ENCODE measurements at regions not wholly inside any gene's neighbourhood (a gene's known extent, or its start where the extent isn't known, plus 50 kb on each side); places are given as distances from the start of the nearest gene placed in this dataset.
"Not testable (repeated sequence)": the region's sequence is repeated elsewhere in the genome, so short reads cannot be mapped to it uniquely, and the experiment has no call there.

GRCh38 chr2:64934530-64934929 is 54.7 kb upstream of the SLC1A4 start:
- Histone ChIP-seq H3K79me2 (ENCODE audit: control insufficient read depth, insufficient read depth, low read length) (no peaks in the 10 kb centered on the region), H3K4me2 (ENCODE audit: extremely low read depth, insufficient read depth, low read length) (no peak overlapping the region), H2AFZ (ENCODE audit: low read length) (no peak overlapping the region), H3K9ac (ENCODE audit: insufficient read depth, low read length) (no peak overlapping the region), H3K27me3 (ENCODE audit: control insufficient read depth, insufficient read depth, low read length) (peaks cover 19% of the 10 kb centered on the region), H4K20me1 (ENCODE audit: control insufficient read depth, extremely low read depth, insufficient read depth, low read length) (no peaks in the 10 kb centered on the region), H3K4me3 (replicated peaks in 1 of 4; ENCODE audit: control extremely low read depth in 1 of 4, insufficient read depth in 1 of 4, low read depth in 3 of 4, low read length in 4 of 4) (no peak overlapping the region), H3K4me1 (ENCODE audit: control insufficient read depth, extremely low read depth, insufficient read depth, low read length) (no peaks in the 10 kb centered on the region), H3K27ac (ENCODE audit: insufficient read depth, low read length) (no peak overlapping the region), H3K36me3 (ENCODE audit: control insufficient read depth, insufficient read depth, low read length) (no peaks in the 10 kb centered on the region), H3K9me3 (ENCODE audit: control insufficient read depth, insufficient read depth, low read depth, low read length) (no peaks in the 10 kb centered on the region)
- TF ChIP-seq EZH2 (IDR thresholded peaks at IDR 0.05; ENCODE audit: low read length, missing control alignments) = no peak
- TF ChIP-seq, protein P1, sequence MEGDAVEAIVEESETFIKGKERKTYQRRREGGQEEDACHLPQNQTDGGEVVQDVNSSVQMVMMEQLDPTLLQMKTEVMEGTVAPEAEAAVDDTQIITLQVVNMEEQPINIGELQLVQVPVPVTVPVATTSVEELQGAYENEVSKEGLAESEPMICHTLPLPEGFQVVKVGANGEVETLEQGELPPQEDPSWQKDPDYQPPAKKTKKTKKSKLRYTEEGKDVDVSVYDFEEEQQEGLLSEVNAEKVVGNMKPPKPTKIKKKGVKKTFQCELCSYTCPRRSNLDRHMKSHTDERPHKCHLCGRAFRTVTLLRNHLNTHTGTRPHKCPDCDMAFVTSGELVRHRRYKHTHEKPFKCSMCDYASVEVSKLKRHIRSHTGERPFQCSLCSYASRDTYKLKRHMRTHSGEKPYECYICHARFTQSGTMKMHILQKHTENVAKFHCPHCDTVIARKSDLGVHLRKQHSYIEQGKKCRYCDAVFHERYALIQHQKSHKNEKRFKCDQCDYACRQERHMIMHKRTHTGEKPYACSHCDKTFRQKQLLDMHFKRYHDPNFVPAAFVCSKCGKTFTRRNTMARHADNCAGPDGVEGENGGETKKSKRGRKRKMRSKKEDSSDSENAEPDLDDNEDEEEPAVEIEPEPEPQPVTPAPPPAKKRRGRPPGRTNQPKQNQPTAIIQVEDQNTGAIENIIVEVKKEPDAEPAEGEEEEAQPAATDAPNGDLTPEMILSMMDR (conservative IDR thresholded peaks at IDR 0.05 in 1 of 2, IDR thresholded peaks at IDR 0.05 in 1 of 2; ENCODE audit: low read depth in 1 of 2, low read length in 2 of 2) = no peak
- no peak for DNase-seq (ENCODE audit: low read depth in 2 of 2)

GRCh38 chr2:64936809-64937208 is 52.4 kb upstream of the SLC1A4 start:
- Histone ChIP-seq H3K4me3 (replicated peaks in 1 of 4; ENCODE audit: control extremely low read depth in 1 of 4, insufficient read depth in 1 of 4, low read depth in 3 of 4, low read length in 4 of 4) (no peak overlapping the region), H3K79me2 (ENCODE audit: control insufficient read depth, insufficient read depth, low read length) (no peaks in the 10 kb centered on the region), H3K9me3 (ENCODE audit: control insufficient read depth, insufficient read depth, low read depth, low read length) (no peaks in the 10 kb centered on the region), H3K36me3 (ENCODE audit: control insufficient read depth, insufficient read depth, low read length) (no peaks in the 10 kb centered on the region), H4K20me1 (ENCODE audit: control insufficient read depth, extremely low read depth, insufficient read depth, low read length) (no peaks in the 10 kb centered on the region), H3K27ac (ENCODE audit: insufficient read depth, low read length) (no peak overlapping the region), H3K4me1 (ENCODE audit: control insufficient read depth, extremely low read depth, insufficient read depth, low read length) (no peaks in the 10 kb centered on the region), H3K4me2 (ENCODE audit: extremely low read depth, insufficient read depth, low read length) (no peak overlapping the region), H2AFZ (ENCODE audit: low read length) (no peak overlapping the region), H3K27me3 (ENCODE audit: control insufficient read depth, insufficient read depth, low read length) (peaks cover 13% of the 10 kb centered on the region), H3K9ac (ENCODE audit: insufficient read depth, low read length) (no peak overlapping the region)
- TF ChIP-seq, protein P1 (conservative IDR thresholded peaks at IDR 0.05 in 1 of 2, IDR thresholded peaks at IDR 0.05 in 1 of 2; ENCODE audit: low read depth in 1 of 2, low read length in 2 of 2) = no peak
- DNase-seq (ENCODE audit: low read depth in 2 of 2) = no peak

DNA sequence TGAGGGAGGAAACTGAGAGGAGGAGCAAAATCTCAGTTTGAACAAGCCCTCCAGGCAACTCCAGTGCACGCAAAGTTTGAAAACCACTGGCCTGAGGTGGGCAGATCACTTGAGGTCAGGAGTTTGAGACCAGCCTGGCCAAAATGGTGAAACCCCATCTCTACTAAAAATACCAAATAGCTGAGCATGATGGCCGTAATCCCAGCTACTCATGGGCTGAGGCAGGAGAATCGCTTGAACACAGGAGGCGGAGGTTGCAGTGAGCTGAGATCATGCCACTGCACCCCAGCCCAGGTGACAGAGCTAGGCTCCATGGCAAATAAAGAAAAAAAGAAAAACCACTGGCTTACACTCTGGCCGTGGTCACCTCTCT is 51.9 kb upstream of the SLC1A4 start:
- not testable (repeated sequence) for H3K4me1 ChIP-seq (ENCODE audit: control insufficient read depth, extremely low read depth, insufficient read depth, low read length); H3K27ac ChIP-seq (ENCODE audit: insufficient read depth, low read length); H3K27me3 ChIP-seq (ENCODE audit: control insufficient read depth, insufficient read depth, low read length); H3K4me3 ChIP-seq (replicated peaks in 1 of 4; ENCODE audit: control extremely low read depth in 1 of 4, insufficient read depth in 1 of 4, low read depth in 3 of 4, low read length in 4 of 4); H3K36me3 ChIP-seq (ENCODE audit: control insufficient read depth, insufficient read depth, low read length); H2AFZ ChIP-seq (ENCODE audit: low read length); H3K79me2 ChIP-seq (ENCODE audit: control insufficient read depth, insufficient read depth, low read length); H4K20me1 ChIP-seq (ENCODE audit: control insufficient read depth, extremely low read depth, insufficient read depth, low read length); H3K4me2 ChIP-seq (ENCODE audit: extremely low read depth, insufficient read depth, low read length); H3K9me3 ChIP-seq (ENCODE audit: control insufficient read depth, insufficient read depth, low read depth, low read length); DNase-seq (ENCODE audit: low read depth in 2 of 2); H3K9ac ChIP-seq (ENCODE audit: insufficient read depth, low read length)

Data from fibroblast of lung (primary cell).